ENCODE measurements at regions not wholly inside any gene's neighbourhood (a gene's known extent, or its start where the extent isn't known, plus 50 kb on each side); places are given as distances from the start of the nearest gene placed in this dataset.

GRCh38 chr14:65277580-65278270 is 134.8 kb upstream of the FUT8 start:
- DNase-seq (ENCODE audit: low spot score) (no peak), ATAC-seq (no peak), FAIRE-seq (no peak)
- Histone ChIP-seq H3K9me3 (ENCODE audit: low read length) (no peaks in the 10 kb centered on the region), H3K27ac (ENCODE audit: extremely low read length, insufficient read depth, low read length) (no peak overlapping the region), H3K79me2 (ENCODE audit: insufficient read depth, low read length) (no peaks in the 10 kb centered on the region), H3K36me3 (replicated peaks in 1 of 2; ENCODE audit: control insufficient read depth in 1 of 2, insufficient read depth in 2 of 2, low read length in 2 of 2) (no peaks in the 10 kb centered on the region), H3K4me3 (replicated peaks in 1 of 3; ENCODE audit: insufficient read depth in 1 of 3, low read depth in 2 of 3, low read length in 3 of 3) (no peak overlapping the region), H3K9ac (ENCODE audit: insufficient read depth, low read depth, low read length) (no peak overlapping the region), H3K4me2 (ENCODE audit: low read depth, low read length) (no peak overlapping the region), H3K4me1 (ENCODE audit: insufficient read depth, low read length) (peaks cover 23% of the 10 kb centered on the region), H4K20me1 (ENCODE audit: insufficient read depth, low read length) (no peaks in the 10 kb centered on the region), H3K27me3 (ENCODE audit: control insufficient read depth in 1 of 2, insufficient read depth in 2 of 2, low read length in 2 of 2) (no peaks in the 10 kb centered on the region; a peak in 1 of 5 replicates), H2AFZ (ENCODE audit: low read length) (no peak overlapping the region)
- in situ Hi-C loops (cut with HindIII; ENCODE audit: extremely low pct_ligation_motif_present, low pct_unique_long_range_greater_than_20kb) = no loop called here
- intact Hi-C loops (cut with micrococcal nuclease; ENCODE audit: unreplicated experiment) = no loop called here
- no peak for TF ChIP-seq ZNF484 (CRISPR knock-in tag; IDR thresholded peaks at IDR 0.05; ENCODE audit: borderline replicate concordance, low read depth)
- TF ChIP-seq, protein P1, sequence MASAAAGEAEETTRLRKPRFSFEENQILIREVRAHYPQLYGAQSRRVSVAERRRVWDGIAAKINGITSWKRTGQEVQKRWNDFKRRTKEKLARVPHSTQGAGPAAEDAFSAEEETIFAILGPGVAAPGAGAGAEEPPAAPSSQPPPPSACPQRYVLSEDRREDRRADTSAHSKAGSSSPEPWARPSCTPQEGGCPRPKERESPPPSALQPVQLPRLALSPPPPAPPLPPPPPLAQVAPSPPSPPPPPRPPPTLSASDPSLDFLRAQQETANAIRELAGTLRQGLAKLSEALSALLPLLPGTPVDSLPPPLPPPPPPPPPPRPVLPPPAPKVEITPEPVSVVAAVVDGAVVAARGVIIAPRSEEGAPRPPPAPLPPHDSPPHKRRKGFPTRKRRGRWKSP (CRISPR knock-in tag; IDR thresholded peaks at IDR 0.05) = no peak
- no peak for TF ChIP-seq SRY (CRISPR knock-in tag; IDR thresholded peaks at IDR 0.05)
- TF ChIP-seq MBD4 (IDR thresholded peaks at IDR 0.05; ENCODE audit: borderline replicate concordance, low read length) = no peak
- TF ChIP-seq POGK (CRISPR knock-in tag; conservative IDR thresholded peaks at IDR 0.05) = no peak
- no peak for TF ChIP-seq RNF2 (conservative IDR thresholded peaks at IDR 0.05; ENCODE audit: low read depth)
- no peak for TF ChIP-seq ELK4 (CRISPR knock-in tag; IDR thresholded peaks at IDR 0.05; ENCODE audit: borderline replicate concordance)
- TF ChIP-seq, protein P2, sequence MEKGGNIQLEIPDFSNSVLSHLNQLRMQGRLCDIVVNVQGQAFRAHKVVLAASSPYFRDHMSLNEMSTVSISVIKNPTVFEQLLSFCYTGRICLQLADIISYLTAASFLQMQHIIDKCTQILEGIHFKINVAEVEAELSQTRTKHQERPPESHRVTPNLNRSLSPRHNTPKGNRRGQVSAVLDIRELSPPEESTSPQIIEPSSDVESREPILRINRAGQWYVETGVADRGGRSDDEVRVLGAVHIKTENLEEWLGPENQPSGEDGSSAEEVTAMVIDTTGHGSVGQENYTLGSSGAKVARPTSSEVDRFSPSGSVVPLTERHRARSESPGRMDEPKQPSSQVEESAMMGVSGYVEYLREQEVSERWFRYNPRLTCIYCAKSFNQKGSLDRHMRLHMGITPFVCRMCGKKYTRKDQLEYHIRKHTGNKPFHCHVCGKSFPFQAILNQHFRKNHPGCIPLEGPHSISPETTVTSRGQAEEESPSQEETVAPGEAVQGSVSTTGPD (CRISPR knock-in tag; IDR thresholded peaks at IDR 0.05) = no peak
- no peak for TF ChIP-seq ZNF331 (CRISPR knock-in tag; IDR thresholded peaks at IDR 0.05)
- no peak for TF ChIP-seq ZNF879 (CRISPR knock-in tag; IDR thresholded peaks at IDR 0.05)
- BruUV-seq (replicated peaks) = no TSS peak
- ChIA-PET CTCF (ENCODE audit: low intra/inter-chr PET ratio, low total read pairs) (no interaction called here), POLR2A (interaction anchor here (1.0 to 1.3 kb wide), 2 partner anchors 31 to 38 kb away, joined by 3 to 12 read pairs; no protein-coding TSS in a partner anchor)
- WGBS (ENCODE audit: low lambda C conversion rate) = 87% methylated on average over 6 of the region's 6 CpGs
